SK-N-SH (cell line): ENCODE measurements at regions not wholly inside any gene's neighbourhood (a gene's known extent, or its start where the extent isn't known, plus 50 kb on each side); places are given as distances from the start of the nearest gene placed in this dataset.

Experiments used
- CTCF ChIA-PET: fragments of 300-600, 350-600 bp; formaldehyde crosslinking; extraction: SDS; loops from one replicate; lab custom pipeline; 2021; lab: Yijun Ruan, JAX
- POLR2A ChIA-PET: fragments of 350-600 bp; sonication (Branson Sonifier 250); formaldehyde crosslinking; extraction: SDS; loops from one replicate; lab custom pipeline; 2020; ENCODE audit warnings: antibody characterized with exemption, inconsistent platforms; lab: Yijun Ruan, JAX
- DNase-seq: peaks from one replicate; pipeline ENCODE4 v3.0.0; 2012
- H2AFZ ChIP-seq: fragments of 200-600 bp; sonication (generic); 2 replicates; pipeline ENCODE4 v1.8.1; 2016; ENCODE audit warnings: antibody characterized with exemption, mild to moderate bottlenecking, low read depth
- H3F3A ChIP-seq: fragments of 200-600 bp; sonication (generic); replicated peaks from 2 replicates; pipeline ENCODE3; 2016; ENCODE audit warnings: antibody characterized with exemption, mild to moderate bottlenecking; ENCODE audit not compliant: insufficient read depth
- H3K27ac ChIP-seq, 2 experiments: fragments of 200-500 bp in 1 of 2; fragments of 200-600 bp in 1 of 2; sonication (Bioruptor generic) in 1 of 2; sonication (generic), shearing (Covaris generic) in 1 of 2; 2 replicates each; pipeline versions ENCODE4 v1.5.1 to v1.6.1; 2014 to 2016; ENCODE audit warnings: low read depth in 2 of 2, inconsistent platforms in 1 of 2, low read length in 1 of 2, mild to moderate bottlenecking in 1 of 2, mixed read lengths in 1 of 2
- H3K27me3 ChIP-seq: fragments of 200-600 bp; sonication (generic), shearing (Covaris generic); 2 replicates; pipeline ENCODE4 v1.6.1; 2016; ENCODE audit warnings: mixed run types; ENCODE audit not compliant: insufficient read depth
- H3K36me3 ChIP-seq, 2 experiments: fragments of 200-500 bp in 1 of 2; fragments of 200-600 bp in 1 of 2; sonication (Bioruptor generic) in 1 of 2; sonication (generic) in 1 of 2; replicated peaks in 1 of 2; 2 replicates each; pipeline versions ENCODE3 to v1.5.1; 2014 to 2016; ENCODE audit warnings: low read length in 1 of 2, mild to moderate bottlenecking in 1 of 2; ENCODE audit not compliant: insufficient read depth in 2 of 2, control insufficient read depth in 1 of 2
- H3K4me1 ChIP-seq, 2 experiments: fragments of 200-500 bp in 1 of 2; fragments of 200-600 bp in 1 of 2; sonication (Bioruptor generic) in 1 of 2; sonication (generic), shearing (Covaris generic) in 1 of 2; 2 replicates each; pipeline versions ENCODE4 v1.5.1 to v1.6.1; 2014 to 2016; ENCODE audit warnings: low read depth in 1 of 2, low read length in 1 of 2, mixed run types in 1 of 2; ENCODE audit not compliant: insufficient read depth in 2 of 2, control insufficient read depth in 1 of 2
- H3K4me2 ChIP-seq: fragments of 200-600 bp; sonication (generic), shearing (Covaris generic); 2 replicates; pipeline ENCODE4 v1.6.1; 2017; ENCODE audit warnings: mixed run types
- H3K4me3 ChIP-seq, 2 experiments: fragments of 200-500 bp in 1 of 2; fragments of 200-600 bp in 1 of 2; sonication (Bioruptor generic) in 1 of 2; sonication (generic), shearing (Covaris generic) in 1 of 2; 2 replicates each; pipeline versions ENCODE4 v1.5.1 to v1.8.1; 2014 to 2016; ENCODE audit warnings: low read depth in 2 of 2, inconsistent platforms in 1 of 2, low read length in 1 of 2, mild to moderate bottlenecking in 1 of 2, mixed read lengths in 1 of 2, moderate library complexity in 1 of 2
- H3K79me2 ChIP-seq: fragments of 200-600 bp; sonication (generic); 2 replicates; pipeline ENCODE4 v1.8.1; 2017; ENCODE audit warnings: mild to moderate bottlenecking; ENCODE audit not compliant: insufficient read depth
- H3K9ac ChIP-seq: fragments of 200-600 bp; sonication (generic); 2 replicates; pipeline ENCODE4 v1.6.1; 2017; ENCODE audit warnings: mixed run types
- H3K9me2 ChIP-seq: fragments of 200-600 bp; sonication (generic); 2 replicates; pipeline ENCODE4 v1.6.1; 2017; ENCODE audit warnings: mixed run types
- H3K9me3 ChIP-seq: fragments of 200-600 bp; sonication (generic); 2 replicates; pipeline ENCODE4 v1.6.1; 2017; ENCODE audit warnings: mixed run types, mild to moderate bottlenecking, moderate library complexity
- H4K20me1 ChIP-seq: fragments of 200-600 bp; sonication (generic); 2 replicates; pipeline ENCODE4 v1.6.1; 2017; ENCODE audit warnings: mild to moderate bottlenecking, mixed run types; ENCODE audit not compliant: insufficient read depth
- CHD2 ChIP-seq: fragments of 150-350 bp; IDR thresholded peaks from 2 replicates; pipeline ENCODE4 v1.6.1; 2018; ENCODE audit warnings: low read length; ENCODE audit not compliant: partially characterized antibody
- ELF1 ChIP-seq: IDR thresholded peaks from 2 replicates; pipeline ENCODE4 v1.4.0; 2012
- EP300 ChIP-seq, 2 experiments: IDR thresholded peaks; 2 replicates each; pipeline versions ENCODE4 v1.4.0 to v1.6.1; 2012; ENCODE audit warnings: borderline replicate concordance in 1 of 2, low read depth in 1 of 2, low read length in 1 of 2
- FOSL2 ChIP-seq: IDR thresholded peaks from 2 replicates; pipeline ENCODE4 v1.4.0; 2012; ENCODE audit warnings: low read depth, mild to moderate bottlenecking, moderate library complexity, borderline replicate concordance
- FOXJ3 ChIP-seq: sonication (generic); formaldehyde crosslinking; IDR thresholded peaks from 2 replicates; pipeline ENCODE4 v1.5.1; 2020; ENCODE audit warnings: mild to moderate bottlenecking, missing genetic modification reagents
- FOXM1 ChIP-seq: IDR thresholded peaks from 2 replicates; pipeline ENCODE4 v1.4.0; 2012; ENCODE audit warnings: low read depth, mild to moderate bottlenecking
- GABPA ChIP-seq: IDR thresholded peaks from 2 replicates; pipeline ENCODE4 v1.4.0; 2012; ENCODE audit warnings: low read depth, mild to moderate bottlenecking
- IRF3 ChIP-seq: fragments of 150-350 bp; IDR thresholded peaks from 2 replicates; pipeline ENCODE4 v1.6.1; 2016; ENCODE audit warnings: mild to moderate bottlenecking, low read depth, low read length
- JUND ChIP-seq: IDR thresholded peaks from 2 replicates; pipeline ENCODE4 v1.4.0; 2012
- MEF2A ChIP-seq: IDR thresholded peaks from 2 replicates; pipeline ENCODE4 v1.4.0; 2012; ENCODE audit warnings: low read depth, borderline replicate concordance
- MXI1 ChIP-seq: IDR thresholded peaks from 2 replicates; pipeline ENCODE4 v1.6.1; 2012; ENCODE audit warnings: mild to moderate bottlenecking, low read depth, low read length, improper control_type of control experiment
- NFIC ChIP-seq: IDR thresholded peaks from 2 replicates; pipeline ENCODE4 v1.4.0; 2012; ENCODE audit warnings: borderline replicate concordance
- PBX3 ChIP-seq: IDR thresholded peaks from 2 replicates; pipeline ENCODE4; 2012
- POLR2AphosphoS5 ChIP-seq: IDR thresholded peaks from 2 replicates; pipeline ENCODE4 v1.6.1; 2012; ENCODE audit warnings: low read depth, low read length
- RCOR1 ChIP-seq: fragments of 150-350 bp; IDR thresholded peaks from 2 replicates; pipeline ENCODE4 v1.6.1; 2017; ENCODE audit warnings: antibody characterized with exemption, low read length
- REST ChIP-seq: IDR thresholded peaks from 2 replicates; pipeline ENCODE4 v1.6.1; 2012; ENCODE audit warnings: mild to moderate bottlenecking, low read depth, low read length, moderate library complexity
- RFX5 ChIP-seq: IDR thresholded peaks from 2 replicates; pipeline ENCODE4 v1.6.1; 2012; ENCODE audit warnings: mild to moderate bottlenecking, improper control_type of control experiment, low read length
- RXRA ChIP-seq: IDR thresholded peaks from 2 replicates; pipeline ENCODE4 v1.4.0; 2012; ENCODE audit warnings: low read depth, mild to moderate bottlenecking, borderline replicate concordance
- SIN3A ChIP-seq: IDR thresholded peaks from 2 replicates; pipeline ENCODE4 v1.6.1; 2012; ENCODE audit warnings: low read depth, mild to moderate bottlenecking, low read length, moderate library complexity, borderline replicate concordance
- SMC3 ChIP-seq: IDR thresholded peaks from 2 replicates; pipeline ENCODE4 v1.6.1; 2012; ENCODE audit warnings: low read depth, low read length, improper control_type of control experiment
- TAF1 ChIP-seq: IDR thresholded peaks from 2 replicates; pipeline ENCODE4 v1.6.1; 2012; ENCODE audit warnings: low read depth, mild to moderate bottlenecking, low read length, moderate library complexity, borderline replicate concordance
- TEAD4 ChIP-seq: IDR thresholded peaks from 2 replicates; pipeline ENCODE4 v1.4.0; 2012; ENCODE audit warnings: mild to moderate bottlenecking, borderline replicate concordance; ENCODE audit not compliant: insufficient read depth
- USF2 ChIP-seq: fragments of 150-350 bp; IDR thresholded peaks from 2 replicates; pipeline ENCODE4 v1.6.1; 2017; ENCODE audit warnings: antibody characterized with exemption, low read length, low read depth, borderline replicate concordance
- WGBS: methylation state at CpG from one replicate; pipeline ENCODE4 v1.1.6; 2017; ENCODE audit warnings: low lambda C conversion rate; 5-methylcytosine and 5-hydroxymethylcytosine counted together

GRCh38 chr22:48474881-48475280 lies 1352.8 kb downstream of the BRD1 start:
- Histone ChIP-seq H3K9me2 (no peaks in the 10 kb centered on the region), H3K27ac (no peak overlapping the region), H3K4me2 (no peak overlapping the region), H3K4me1 (no peaks in the 10 kb centered on the region), H3K4me3 (no peak overlapping the region), H3K36me3 (no peaks in the 10 kb centered on the region), H3K9ac (no peak overlapping the region), H3K79me2 (no peaks in the 10 kb centered on the region), H2AFZ (no peak overlapping the region), H4K20me1 (no peaks in the 10 kb centered on the region), H3F3A (no peaks in the 10 kb centered on the region), H3K27me3 (peaks cover 5% of the 10 kb centered on the region), H3K9me3 (no peaks in the 10 kb centered on the region)
- no peak for TF ChIP-seq CHD2
- TF ChIP-seq RFX5: no peak
- no peak for TF ChIP-seq MXI1
- no peak for TF ChIP-seq REST
- no peak for TF ChIP-seq TAF1
- no peak for TF ChIP-seq ELF1
- TF ChIP-seq NFIC: no peak
- TF ChIP-seq TEAD4: no peak
- no peak for TF ChIP-seq GABPA
- TF ChIP-seq USF2: no peak
- TF ChIP-seq PBX3: no peak
- TF ChIP-seq POLR2AphosphoS5: no peak
- CTCF ChIA-PET: interaction anchor here (1.6 kb wide), 1 partner anchor 18 kb away, joined by 4 read pairs; no protein-coding TSS in a partner anchor
- 0% methylated on average over 6 of the region's 9 CpGs for WGBS
- POLR2A ChIA-PET: no interaction called here
- no peak for DNase-seq

GRCh38 chr22:48473202-48473601 lies 1354.5 kb downstream of the BRD1 start:
- Histone ChIP-seq H3K4me3 (no peak overlapping the region), H3K79me2 (no peaks in the 10 kb centered on the region), H3K9ac (no peak overlapping the region), H3K4me2 (no peak overlapping the region), H3K36me3 (no peaks in the 10 kb centered on the region), H3K27me3 (peaks cover 5% of the 10 kb centered on the region), H2AFZ (no peak overlapping the region), H3K27ac (no peak overlapping the region), H3F3A (no peaks in the 10 kb centered on the region), H4K20me1 (no peaks in the 10 kb centered on the region), H3K9me3 (no peaks in the 10 kb centered on the region), H3K9me2 (no peaks in the 10 kb centered on the region), H3K4me1 (no peaks in the 10 kb centered on the region)
- ChIA-PET CTCF (no interaction called here), POLR2A (no interaction called here)
- no peak for DNase-seq
- WGBS: 24% methylated on average over 7 of the region's 7 CpGs
- no peak for TF ChIP-seq JUND
- no peak for TF ChIP-seq FOXM1
- TF ChIP-seq EP300 (IDR thresholded peaks at IDR 0.05; ENCODE audit: borderline replicate concordance in 1 of 2, low read depth in 1 of 2, low read length in 1 of 2): no peak
- no peak for TF ChIP-seq RCOR1
- TF ChIP-seq SMC3: no peak
- no peak for TF ChIP-seq USF2
- TF ChIP-seq FOSL2: no peak
- no peak for TF ChIP-seq IRF3
- TF ChIP-seq RFX5: no peak
- no peak for TF ChIP-seq FOXJ3 (CRISPR knock-in tag)
- TF ChIP-seq RXRA: no peak
- TF ChIP-seq SIN3A: no peak
- TF ChIP-seq MEF2A: no peak
- no peak for TF ChIP-seq TAF1
